ENCODE measurements at regions not wholly inside any gene's neighbourhood (a gene's known extent, or its start where the extent isn't known, plus 50 kb on each side); places are given as distances from the start of the nearest gene placed in this dataset.
"Not testable (repeated sequence)": the region's sequence is repeated elsewhere in the genome, so short reads cannot be mapped to it uniquely, and the experiment has no call there.

DNA sequence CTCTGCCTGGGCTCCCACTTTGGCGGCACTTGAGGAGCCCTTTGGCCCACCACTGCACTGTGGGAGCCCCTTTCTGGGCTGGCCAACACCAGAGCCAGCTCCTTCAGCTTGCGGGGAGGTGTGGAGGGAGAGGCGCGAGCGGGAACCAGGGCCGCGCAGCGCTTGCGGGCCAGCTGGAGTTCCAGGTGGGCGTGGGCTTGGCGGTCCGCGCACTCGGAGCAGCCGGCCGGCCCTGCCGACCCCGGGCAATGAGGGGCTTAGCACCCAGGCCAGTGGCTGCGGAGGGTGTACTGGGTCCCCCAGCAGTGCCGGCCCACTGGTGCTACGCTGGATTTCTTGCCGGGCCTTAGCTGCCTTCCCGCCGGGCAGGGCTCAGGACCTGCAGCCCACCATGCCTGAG, 178.2 kb upstream of the MYO3A start:
- TF ChIP-seq POLR2A (IDR thresholded peaks at IDR 0.05), result not testable (repeated sequence)
- TF ChIP-seq, protein P1, sequence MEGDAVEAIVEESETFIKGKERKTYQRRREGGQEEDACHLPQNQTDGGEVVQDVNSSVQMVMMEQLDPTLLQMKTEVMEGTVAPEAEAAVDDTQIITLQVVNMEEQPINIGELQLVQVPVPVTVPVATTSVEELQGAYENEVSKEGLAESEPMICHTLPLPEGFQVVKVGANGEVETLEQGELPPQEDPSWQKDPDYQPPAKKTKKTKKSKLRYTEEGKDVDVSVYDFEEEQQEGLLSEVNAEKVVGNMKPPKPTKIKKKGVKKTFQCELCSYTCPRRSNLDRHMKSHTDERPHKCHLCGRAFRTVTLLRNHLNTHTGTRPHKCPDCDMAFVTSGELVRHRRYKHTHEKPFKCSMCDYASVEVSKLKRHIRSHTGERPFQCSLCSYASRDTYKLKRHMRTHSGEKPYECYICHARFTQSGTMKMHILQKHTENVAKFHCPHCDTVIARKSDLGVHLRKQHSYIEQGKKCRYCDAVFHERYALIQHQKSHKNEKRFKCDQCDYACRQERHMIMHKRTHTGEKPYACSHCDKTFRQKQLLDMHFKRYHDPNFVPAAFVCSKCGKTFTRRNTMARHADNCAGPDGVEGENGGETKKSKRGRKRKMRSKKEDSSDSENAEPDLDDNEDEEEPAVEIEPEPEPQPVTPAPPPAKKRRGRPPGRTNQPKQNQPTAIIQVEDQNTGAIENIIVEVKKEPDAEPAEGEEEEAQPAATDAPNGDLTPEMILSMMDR (IDR thresholded peaks at IDR 0.05), result not testable (repeated sequence)
